Fibroblast of lung (primary cell): ENCODE measurements at regions not wholly inside any gene's neighbourhood (a gene's known extent, or its start where the extent isn't known, plus 50 kb on each side); places are given as distances from the start of the nearest gene placed in this dataset.

Experiments
- CTCF ChIP-seq, 2 donors: IDR thresholded peaks in 1 of 2; conservative IDR thresholded peaks in 1 of 2; 1 replicate in 1 of 2; 2 replicates in 1 of 2; pipeline ENCODE4 v1.5.1; 2011 to 2012; ENCODE audit warnings: low read length in 2 of 2, control low read depth in 1 of 2, inconsistent platforms in 1 of 2, low read depth in 1 of 2, mild to moderate bottlenecking in 1 of 2
- EZH2 ChIP-seq: IDR thresholded peaks from 2 replicates; pipeline ENCODE4 v1.5.1; 2012; ENCODE audit warnings: low read length, control low read depth, mild to moderate bottlenecking; ENCODE audit errors: missing control alignments

GRCh38 chr15:93223803-93224202 is 134.8 kb upstream of the RGMA start:
- no peak for TF ChIP-seq CTCF (conservative IDR thresholded peaks at IDR 0.05 in 1 of 2, IDR thresholded peaks at IDR 0.05 in 1 of 2; ENCODE audit: low read depth in 1 of 2, low read length in 2 of 2)
- no peak for TF ChIP-seq EZH2
